ENCODE measurements at regions not wholly inside any gene's neighbourhood (a gene's known extent, or its start where the extent isn't known, plus 50 kb on each side); places are given as distances from the start of the nearest gene placed in this dataset.

DNA sequence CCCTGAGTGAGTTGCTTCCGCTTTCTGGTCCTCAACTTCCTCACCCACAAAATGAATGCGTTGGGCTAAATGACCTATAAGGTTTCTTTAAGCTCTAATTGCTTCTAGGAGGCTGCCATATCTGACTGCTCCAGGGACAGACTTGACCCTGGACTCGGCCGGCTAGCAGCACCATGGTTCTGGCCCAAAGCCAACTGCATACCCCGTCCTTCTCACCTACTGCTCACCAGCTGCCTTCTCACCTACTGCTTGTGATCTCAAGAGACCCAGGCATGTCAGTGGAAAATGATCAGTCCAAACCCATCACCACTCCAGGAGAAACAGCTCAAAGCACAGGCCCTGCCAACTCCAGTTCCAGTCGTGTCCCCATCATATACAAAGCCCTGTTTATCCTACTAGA lies 124.3 kb upstream of the IRX5 start:
- Histone ChIP-seq H3K27ac (replicated peaks) (no peak overlapping the region), H3K27me3 (ENCODE audit: low read depth) (no peaks in the 10 kb centered on the region), H3K36me3 (no peaks in the 10 kb centered on the region), H3K4me1 (no peaks in the 10 kb centered on the region), H3K4me3 (no peak overlapping the region), H3K9me3 (replicated peaks) (no peaks in the 10 kb centered on the region)
- intact Hi-C loops (cut with micrococcal nuclease) = no loop called here
- DNase-seq = no peak
- TF ChIP-seq CTCF (IDR thresholded peaks at IDR 0.05; ENCODE audit: borderline replicate concordance) = no peak

DNA sequence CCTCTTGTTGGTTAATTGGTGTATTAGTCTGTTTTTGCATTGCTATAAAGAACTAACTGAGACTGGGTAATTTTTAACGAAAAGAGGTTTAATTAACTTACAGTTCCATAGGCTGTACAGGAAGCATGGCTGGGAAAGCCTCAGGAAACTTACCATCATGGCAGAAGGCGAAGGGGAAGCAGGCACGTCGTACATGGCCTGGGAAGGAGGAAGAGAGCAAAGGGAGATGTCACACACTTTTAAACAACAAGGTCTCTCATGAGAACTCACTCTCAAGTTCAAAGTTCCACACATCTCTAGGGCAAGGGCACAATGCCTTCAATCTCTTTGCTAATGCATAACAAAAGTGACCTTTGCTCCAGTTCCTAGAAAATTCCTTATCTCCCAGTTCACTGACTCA lies 125.0 kb upstream of the IRX5 start:
- Histone ChIP-seq H3K9me3 (replicated peaks) (no peaks in the 10 kb centered on the region), H3K27me3 (ENCODE audit: low read depth) (no peaks in the 10 kb centered on the region), H3K4me1 (no peaks in the 10 kb centered on the region), H3K27ac (replicated peaks) (no peak overlapping the region), H3K4me3 (no peak overlapping the region), H3K36me3 (no peaks in the 10 kb centered on the region)
- TF ChIP-seq CTCF (IDR thresholded peaks at IDR 0.05; ENCODE audit: borderline replicate concordance) = no peak
- intact Hi-C loops (cut with micrococcal nuclease) = no loop called here
- DNase-seq = no peak

DNA sequence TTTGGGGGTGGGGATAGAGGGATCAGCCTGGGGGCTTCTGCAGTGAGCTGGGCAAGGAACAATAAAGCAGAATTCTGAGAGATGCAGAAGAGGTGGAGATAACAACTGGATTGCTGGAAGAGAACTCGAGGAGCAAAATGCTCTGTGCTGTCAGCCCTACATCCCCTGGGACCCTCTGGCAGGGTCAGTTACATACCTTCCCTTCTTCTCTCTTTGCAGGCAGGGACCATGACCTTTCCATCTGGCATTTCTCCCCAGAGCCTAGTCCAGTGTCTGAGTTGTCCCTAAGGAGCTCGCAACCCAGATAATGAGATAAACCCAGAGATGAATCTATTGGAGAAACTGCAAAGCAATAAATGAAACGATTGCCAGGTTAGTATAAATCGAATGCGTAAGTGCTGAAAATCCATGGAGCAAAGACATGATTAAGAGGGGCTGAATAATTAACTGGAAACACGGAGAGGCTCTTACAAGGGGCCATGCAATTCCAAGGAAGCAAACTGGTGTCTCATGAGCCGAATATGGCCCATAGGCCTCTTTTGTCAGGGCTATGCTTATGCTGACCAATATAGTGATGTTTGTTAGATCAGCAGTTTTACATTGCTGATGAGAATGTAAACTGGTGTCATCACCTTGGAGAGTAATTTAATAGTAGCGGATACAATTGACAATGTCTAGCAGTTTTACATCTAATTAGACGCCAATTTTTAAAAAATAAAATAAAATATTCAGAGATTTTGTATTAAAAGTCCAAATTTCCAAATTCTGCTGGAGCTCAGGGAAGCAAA lies 129.4 kb upstream of the IRX5 start:
- Histone ChIP-seq H3K4me3 (no peak overlapping the region), H3K4me1 (no peaks in the 10 kb centered on the region), H3K27ac (replicated peaks) (no peak overlapping the region), H3K27me3 (ENCODE audit: low read depth) (no peaks in the 10 kb centered on the region), H3K36me3 (no peaks in the 10 kb centered on the region), H3K9me3 (replicated peaks) (peaks cover 17% of the 10 kb centered on the region)
- intact Hi-C loops (cut with micrococcal nuclease) = no loop called here
- TF ChIP-seq CTCF (IDR thresholded peaks at IDR 0.05; ENCODE audit: borderline replicate concordance) = no peak
- no peak for DNase-seq

DNA sequence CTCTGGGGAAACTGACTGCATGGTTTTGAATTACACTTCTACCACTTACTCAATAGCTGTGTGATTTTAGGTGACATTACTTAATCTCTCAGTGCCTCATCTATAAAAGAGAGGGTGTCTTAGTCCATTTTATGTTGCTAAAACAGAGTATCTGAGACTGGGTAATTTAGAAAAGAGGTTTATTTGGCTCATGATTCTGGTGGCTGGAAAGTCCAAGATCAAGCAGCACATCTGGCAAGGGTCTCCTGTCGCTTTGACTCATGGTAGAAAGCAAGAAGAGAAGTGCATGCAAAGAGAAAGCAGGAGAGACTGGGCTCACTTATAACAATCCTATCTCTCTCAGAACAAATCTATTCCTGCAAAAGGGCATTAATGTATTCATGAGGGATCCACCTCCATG lies 132.4 kb upstream of the IRX5 start:
- Histone ChIP-seq H3K9me3 (replicated peaks) (peaks cover 17% of the 10 kb centered on the region), H3K4me3 (no peak overlapping the region), H3K27ac (replicated peaks) (no peak overlapping the region), H3K36me3 (no peaks in the 10 kb centered on the region), H3K4me1 (no peaks in the 10 kb centered on the region), H3K27me3 (ENCODE audit: low read depth) (no peaks in the 10 kb centered on the region)
- intact Hi-C loops (cut with micrococcal nuclease) = no loop called here
- no peak for DNase-seq
- no peak for TF ChIP-seq CTCF (IDR thresholded peaks at IDR 0.05; ENCODE audit: borderline replicate concordance)

GRCh38 chr16:54796211-54796610 lies 134.5 kb upstream of the IRX5 start:
- Histone ChIP-seq H3K4me1 (no peaks in the 10 kb centered on the region), H3K4me3 (no peak overlapping the region), H3K27ac (replicated peaks) (no peak overlapping the region), H3K36me3 (no peaks in the 10 kb centered on the region), H3K27me3 (ENCODE audit: low read depth) (no peaks in the 10 kb centered on the region), H3K9me3 (replicated peaks) (peaks cover 17% of the 10 kb centered on the region)
- DNase-seq = no peak
- TF ChIP-seq CTCF (IDR thresholded peaks at IDR 0.05; ENCODE audit: borderline replicate concordance) = no peak
- intact Hi-C loops (cut with micrococcal nuclease) = no loop called here
